ENCODE measurements at regions not wholly inside any gene's neighbourhood (a gene's known extent, or its start where the extent isn't known, plus 50 kb on each side); places are given as distances from the start of the nearest gene placed in this dataset.

DNA sequence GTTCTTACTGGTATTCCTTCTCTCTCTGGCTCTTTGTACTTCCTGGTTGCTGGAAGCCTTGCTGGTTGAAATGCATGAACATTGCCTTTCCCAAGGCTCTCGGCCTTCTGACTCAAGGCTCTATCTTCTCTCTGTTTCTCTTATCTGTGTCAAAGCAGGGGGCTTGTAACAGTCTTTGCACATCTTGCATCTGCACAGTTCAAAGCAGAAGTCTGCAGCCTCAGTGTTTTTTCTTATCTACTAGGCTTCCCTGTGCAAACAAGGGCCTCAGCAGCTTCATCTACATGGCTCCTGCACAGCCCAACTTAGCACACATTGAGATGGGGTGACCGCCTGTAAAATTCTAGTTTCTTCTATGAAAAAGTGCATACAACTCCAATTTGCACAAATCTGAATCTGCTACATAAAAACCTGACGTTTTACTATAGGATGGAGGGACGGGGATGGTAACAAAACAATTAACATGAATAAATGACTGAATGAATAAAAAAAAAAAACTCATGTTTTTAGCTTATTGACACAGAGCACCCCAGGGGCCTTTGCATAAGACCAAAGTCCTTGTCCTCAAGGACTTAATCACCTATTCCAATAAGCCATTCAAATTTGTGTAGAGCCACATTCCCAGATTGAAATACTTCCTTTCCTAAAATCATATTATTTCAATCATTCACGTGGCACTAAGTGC is 458.3 kb downstream of the LMO4 start:
- TF ChIP-seq POLR2A (IDR thresholded peaks at IDR 0.05; ENCODE audit: low read depth, low read length), result no peak
- no peak for FAIRE-seq
- DNase-seq (ENCODE audit: insufficient read length, low spot score), result no peak

DNA sequence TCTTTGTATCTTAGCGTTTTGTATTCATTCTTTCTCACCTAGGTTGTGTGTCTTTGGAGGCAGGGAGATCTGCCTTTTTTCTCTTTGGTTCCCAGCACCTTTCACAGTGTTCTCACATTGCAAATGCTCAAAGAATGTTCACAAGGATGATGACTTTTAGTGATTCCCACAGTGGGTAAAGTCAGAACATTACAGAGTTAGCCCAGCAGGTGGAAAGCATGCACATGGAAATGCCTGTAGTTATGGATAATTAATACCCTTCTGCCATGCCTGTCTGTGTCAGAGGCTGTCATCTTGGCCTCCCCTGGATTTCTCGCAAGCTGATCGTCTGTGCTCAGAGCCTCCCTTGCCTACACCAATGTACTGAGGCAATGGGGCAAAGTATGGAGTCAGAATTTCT is 458.9 kb downstream of the LMO4 start:
- DNase-seq (ENCODE audit: insufficient read length, low spot score) (no peak), FAIRE-seq (no peak)
- TF ChIP-seq POLR2A (IDR thresholded peaks at IDR 0.05; ENCODE audit: low read depth, low read length), result no peak

DNA sequence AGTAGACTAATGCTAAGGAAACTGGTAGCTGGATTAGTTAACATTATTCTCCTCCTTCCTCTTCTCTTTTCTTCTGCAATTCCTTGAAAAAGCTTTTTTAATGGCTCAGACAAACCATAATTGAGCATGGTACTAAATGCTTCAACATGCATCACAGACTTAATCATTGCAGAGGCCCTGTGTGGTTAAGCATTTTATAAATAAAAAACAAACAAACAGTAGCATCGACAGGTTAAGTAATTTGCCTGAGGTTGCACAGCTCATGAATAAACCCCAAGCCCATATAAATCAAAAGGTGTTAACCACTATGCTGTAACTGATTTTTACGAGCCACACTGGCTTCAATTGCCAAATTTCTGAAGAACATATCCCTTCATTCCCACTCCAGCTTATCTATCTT is 462.1 kb downstream of the LMO4 start:
- FAIRE-seq, result no peak
- no peak for TF ChIP-seq POLR2A (IDR thresholded peaks at IDR 0.05; ENCODE audit: low read depth, low read length)
- DNase-seq (ENCODE audit: insufficient read length, low spot score), result no peak

DNA sequence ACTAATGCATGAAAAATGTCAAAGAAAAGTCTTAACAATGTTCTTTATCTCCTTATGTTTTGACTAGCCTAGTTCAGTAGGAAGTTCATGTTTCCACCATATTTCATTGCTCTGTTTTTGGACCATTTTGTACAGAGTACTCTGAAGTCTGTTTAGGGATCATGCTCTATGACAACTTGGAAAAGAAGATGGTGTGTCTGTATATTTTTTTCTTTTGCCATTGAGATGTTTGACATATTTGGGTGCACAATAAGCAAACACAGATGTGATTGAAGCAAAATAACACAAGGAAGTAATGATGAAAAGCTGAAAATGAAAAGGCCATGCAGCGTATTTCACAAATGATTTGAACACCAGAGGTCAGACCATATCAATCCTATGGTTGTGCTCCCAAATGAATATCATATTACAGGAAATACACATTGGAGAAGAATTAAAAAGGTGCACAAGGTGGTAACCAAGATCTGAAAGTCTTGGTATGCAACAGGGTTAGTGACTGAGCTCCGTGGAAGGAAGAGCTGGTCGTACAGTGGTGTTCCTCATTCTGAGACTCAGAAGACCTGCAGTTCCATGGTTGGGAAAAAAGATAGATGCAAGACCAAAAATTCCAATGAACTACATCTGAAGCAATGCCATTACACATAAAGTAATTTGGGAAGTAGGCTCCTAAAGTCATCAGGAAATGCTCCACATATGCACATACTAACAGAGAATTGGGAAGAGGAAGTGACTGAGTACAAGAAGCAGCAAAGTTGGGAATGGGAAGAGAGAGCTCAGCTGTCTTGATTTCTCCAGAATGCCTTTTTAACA is 463.5 kb downstream of the LMO4 start:
- no peak for DNase-seq (ENCODE audit: insufficient read length, low spot score)
- TF ChIP-seq POLR2A (IDR thresholded peaks at IDR 0.05; ENCODE audit: low read depth, low read length), result no peak
- no peak for FAIRE-seq

DNA sequence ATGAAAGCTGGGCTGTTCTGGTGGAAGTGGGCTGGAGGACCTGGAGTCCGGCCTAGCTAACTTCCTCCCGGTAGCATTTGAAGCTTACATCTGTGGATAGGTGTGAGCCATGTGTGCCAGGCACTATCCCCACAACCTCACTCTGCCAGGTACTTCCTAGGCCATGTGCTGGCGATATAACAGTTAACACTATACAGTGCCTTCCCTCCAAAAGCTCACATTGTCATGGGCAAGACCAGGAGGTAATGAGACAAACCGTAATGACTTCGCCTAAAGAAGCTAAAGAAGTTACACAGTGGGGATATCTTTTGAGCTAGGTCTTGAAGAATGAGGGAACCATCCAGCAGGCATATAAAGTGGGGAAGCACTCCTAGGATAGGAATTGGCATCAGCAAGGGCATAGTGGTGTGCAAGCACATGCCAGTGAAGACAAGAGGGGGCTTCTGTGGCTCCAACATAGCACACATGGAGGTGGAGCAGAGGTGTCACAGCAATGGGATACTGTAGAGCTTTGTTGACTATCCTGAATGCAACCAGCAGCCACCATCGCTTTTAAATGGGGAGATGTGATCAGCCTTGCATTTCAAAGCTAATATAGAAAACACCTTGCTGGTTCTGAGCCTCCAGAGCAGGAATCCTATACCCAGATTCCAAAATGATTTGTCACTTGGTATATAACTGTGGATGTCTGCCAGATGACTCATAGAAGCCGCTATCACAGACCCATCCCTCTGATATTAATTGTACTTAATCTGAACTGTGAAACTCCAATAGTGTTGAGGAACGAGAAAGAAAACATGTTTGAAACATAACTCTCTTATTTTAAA is 466.3 kb downstream of the LMO4 start:
- DNase-seq (ENCODE audit: insufficient read length, low spot score), result peak; percentile 20
- TF ChIP-seq POLR2A (IDR thresholded peaks at IDR 0.05; ENCODE audit: low read depth, low read length), result no peak
- FAIRE-seq, result peak; percentile 93

DNA sequence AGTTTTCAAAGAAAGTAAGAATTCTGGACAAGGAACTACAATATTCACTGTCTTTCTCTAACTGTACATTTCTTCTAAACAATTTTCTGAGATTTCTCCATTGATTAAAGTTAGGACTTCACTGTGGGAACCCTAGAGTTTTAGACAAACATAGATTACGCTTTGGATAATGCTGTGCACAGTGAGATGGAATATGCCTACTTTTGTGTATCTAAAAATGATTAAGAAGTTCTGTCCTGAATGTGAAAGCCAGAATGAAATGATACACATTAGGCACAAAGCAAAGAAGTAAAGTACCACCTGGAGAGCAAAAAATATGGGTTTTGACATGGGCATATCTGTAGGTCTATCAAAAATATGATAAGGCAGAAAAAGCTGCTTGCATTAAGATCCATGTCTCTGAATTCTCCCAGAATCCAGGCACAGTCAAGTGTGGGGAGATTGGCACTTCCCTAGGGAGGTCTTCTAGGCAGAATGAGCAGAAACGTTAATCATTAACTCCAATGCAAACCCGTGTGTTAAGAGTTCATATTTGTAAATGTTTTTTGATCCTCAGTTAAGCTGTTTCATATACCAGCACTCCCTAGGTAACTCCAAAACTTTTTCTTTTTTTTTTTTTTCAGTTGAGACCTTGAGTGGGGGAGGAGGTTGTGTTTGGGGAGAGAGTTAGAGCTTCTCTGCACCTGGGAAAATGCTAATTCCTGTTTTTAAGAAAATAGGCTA is 467.1 kb downstream of the LMO4 start:
- no peak for TF ChIP-seq POLR2A (IDR thresholded peaks at IDR 0.05; ENCODE audit: low read depth, low read length)
- FAIRE-seq (no peak), DNase-seq (ENCODE audit: insufficient read length, low spot score) (no peak)

DNA sequence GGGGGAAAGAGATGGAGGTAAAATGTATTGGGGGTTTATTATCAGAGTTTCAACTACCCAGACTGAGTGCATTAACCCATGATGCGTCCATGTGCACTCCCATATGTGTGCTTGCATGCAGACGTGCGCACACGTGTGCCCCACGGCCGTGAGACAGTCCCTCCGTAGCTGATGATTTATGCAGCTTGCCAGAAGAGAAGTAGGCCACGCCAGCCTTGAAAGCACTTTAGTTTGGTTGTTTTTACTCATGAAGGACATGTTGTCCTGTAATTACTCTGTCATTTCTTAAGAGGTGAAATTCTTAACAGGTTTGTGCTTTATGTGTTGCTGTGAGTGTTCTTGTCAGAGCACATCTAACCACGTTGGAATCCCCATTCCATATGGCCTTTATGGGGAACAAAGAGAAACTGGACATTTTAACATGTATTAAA is 467.8 kb downstream of the LMO4 start:
- TF ChIP-seq POLR2A (IDR thresholded peaks at IDR 0.05; ENCODE audit: low read depth, low read length), result no peak
- FAIRE-seq, result no peak

DNA sequence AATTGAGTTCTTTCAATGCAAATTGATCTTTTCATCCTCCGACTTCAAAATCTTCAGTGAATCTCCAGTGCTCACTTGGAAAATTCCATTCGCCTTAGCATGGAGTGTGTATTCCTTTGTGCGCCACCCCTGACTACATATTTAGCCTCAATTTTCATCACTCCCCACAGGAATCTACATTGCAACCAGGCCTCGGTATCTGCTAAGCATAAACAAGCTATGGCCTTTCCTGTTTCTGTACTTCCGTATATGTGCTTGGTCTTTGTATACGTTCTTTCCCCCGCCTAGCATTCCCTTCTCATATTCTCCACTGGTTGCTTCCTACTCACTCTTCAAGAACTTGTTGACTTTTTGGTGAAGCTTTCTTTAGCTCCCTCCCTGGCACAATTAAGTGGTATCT is 470.8 kb downstream of the LMO4 start:
- DNase-seq (ENCODE audit: insufficient read length, low spot score), result no peak
- TF ChIP-seq POLR2A (IDR thresholded peaks at IDR 0.05; ENCODE audit: low read depth, low read length), result no peak
- FAIRE-seq, result no peak

More for the DNA sequence above, 467.8 kb downstream of the LMO4 start:
- DNase-seq (ENCODE audit: insufficient read length, low spot score), result no peak

DNA sequence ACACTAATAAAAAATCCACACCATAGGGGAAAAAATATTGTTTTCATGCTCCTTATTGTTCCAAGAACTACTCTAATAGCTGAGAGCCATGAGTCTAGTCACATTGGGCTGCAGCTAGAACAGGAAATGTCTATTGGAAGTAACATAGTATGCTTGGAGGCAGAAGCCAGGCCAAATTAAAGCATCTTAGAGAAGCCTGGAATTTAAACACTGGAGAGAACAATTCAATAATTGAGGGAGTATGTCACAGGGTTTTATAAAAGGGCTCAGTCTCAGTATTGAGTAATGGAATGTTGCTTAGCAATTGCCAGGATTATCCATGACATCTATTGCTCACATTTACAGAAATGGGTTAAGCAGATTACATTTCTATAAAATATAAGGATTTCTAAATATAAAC is 471.3 kb downstream of the LMO4 start:
- TF ChIP-seq POLR2A (IDR thresholded peaks at IDR 0.05; ENCODE audit: low read depth, low read length), result no peak
- no peak for FAIRE-seq

DNA sequence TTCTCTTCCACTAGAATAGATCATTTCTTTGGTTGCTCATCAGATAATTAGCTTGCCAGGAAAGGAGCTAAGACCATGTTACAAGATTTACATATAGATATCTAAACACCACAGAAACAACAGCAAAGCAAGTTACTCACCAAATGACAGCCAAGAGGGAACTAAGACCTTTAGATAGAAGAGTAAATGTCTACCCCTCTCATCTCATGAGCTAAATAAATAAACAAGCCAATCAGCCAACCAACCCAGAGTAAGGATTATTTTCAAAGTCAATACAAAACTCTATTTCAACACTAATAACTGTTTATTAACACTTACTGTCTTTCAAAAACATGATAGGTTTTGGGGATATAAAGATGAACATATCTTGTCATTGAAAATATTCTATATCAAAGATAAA is 474.7 kb downstream of the LMO4 start:
- FAIRE-seq (no peak), DNase-seq (ENCODE audit: insufficient read length, low spot score) (no peak)
- no peak for TF ChIP-seq POLR2A (IDR thresholded peaks at IDR 0.05; ENCODE audit: low read depth, low read length)

More for the DNA sequence above, 471.3 kb downstream of the LMO4 start:
- no peak for DNase-seq (ENCODE audit: insufficient read length, low spot score)

DNA sequence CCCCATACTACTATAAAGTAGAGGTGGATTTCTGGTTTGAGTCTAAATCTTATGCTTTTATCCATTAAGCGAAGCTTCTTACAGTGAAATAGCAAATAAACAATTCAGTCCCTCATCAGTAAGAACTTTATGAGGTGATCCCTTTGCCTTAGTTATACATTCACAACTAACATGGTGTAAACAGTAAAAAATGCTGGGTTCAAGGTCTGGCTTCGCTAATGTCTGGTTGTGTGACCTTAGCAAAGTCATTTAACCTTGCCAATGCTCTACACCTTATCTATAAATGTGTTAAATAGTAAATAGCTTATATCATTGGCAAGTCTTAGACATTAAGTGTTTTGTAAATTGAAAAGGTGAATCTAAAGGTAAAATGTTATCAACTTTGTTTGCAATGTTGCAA is 475.4 kb downstream of the LMO4 start:
- FAIRE-seq (no peak), DNase-seq (ENCODE audit: insufficient read length, low spot score) (no peak)
- no peak for TF ChIP-seq POLR2A (IDR thresholded peaks at IDR 0.05; ENCODE audit: low read depth, low read length)

DNA sequence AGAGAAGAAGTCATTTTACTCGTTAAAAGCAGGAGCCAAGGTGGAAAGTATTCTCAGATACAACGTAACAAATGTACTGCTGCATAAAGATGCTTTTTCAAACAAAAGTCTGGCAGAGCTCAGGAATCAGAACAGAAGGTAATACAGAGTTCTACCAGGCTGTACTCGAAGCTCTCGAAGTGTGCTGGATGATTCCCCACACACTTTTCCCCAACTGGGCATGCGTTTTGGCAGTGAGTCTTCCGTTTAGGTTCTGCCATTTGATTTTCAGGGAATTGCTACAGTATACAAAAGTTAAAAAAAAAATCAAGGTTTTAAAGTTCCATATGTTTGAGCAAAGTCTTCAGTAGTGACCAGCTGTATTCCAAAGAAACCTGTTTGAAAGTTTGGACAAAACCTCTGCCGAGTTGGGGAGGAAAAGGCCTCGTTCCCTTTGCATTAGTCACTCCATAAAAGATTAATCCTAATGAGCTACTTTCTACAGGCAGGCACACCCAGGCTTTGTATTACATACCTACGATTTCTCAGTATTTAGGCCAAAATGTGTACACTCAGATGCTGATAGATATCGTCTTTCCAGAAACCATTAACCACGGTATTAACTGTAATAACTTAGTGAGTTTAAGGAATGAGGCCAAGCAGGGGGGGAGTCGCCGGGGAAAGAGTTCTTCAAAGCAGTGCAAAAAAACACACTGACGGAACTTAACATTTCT is 477.1 kb downstream of the LMO4 start:
- TF ChIP-seq POLR2A (IDR thresholded peaks at IDR 0.05; ENCODE audit: low read depth, low read length), result no peak
- no peak for DNase-seq (ENCODE audit: insufficient read length, low spot score)
- peak; percentile 94 for FAIRE-seq
